LHCN-M2 (cell line): ENCODE measurements at regions not wholly inside any gene's neighbourhood (a gene's known extent, or its start where the extent isn't known, plus 50 kb on each side); places are given as distances from the start of the nearest gene placed in this dataset.
"Not testable (repeated sequence)": the region's sequence is repeated elsewhere in the genome, so short reads cannot be mapped to it uniquely, and the experiment has no call there.

ENCODE experiments used
- DNase-seq: peaks from one replicate; pipeline ENCODE4 v3.0.0-alpha.2; 2012; ENCODE audit warnings: low read depth

- no peak for DNase-seq
These were observed 737.2 kb upstream of the GJE1 start for GRCh38 chr6:141395443-141396008.

GRCh38 chr6:141394565-141395051 lies 738.1 kb upstream of the GJE1 start:
- DNase-seq, result no peak

- no peak for DNase-seq
These were observed 738.6 kb upstream of the GJE1 start for GRCh38 chr6:141394125-141394536.

- DNase-seq, result no peak
These were observed 739.2 kb upstream of the GJE1 start for GRCh38 chr6:141393405-141394124.

GRCh38 chr6:141391135-141391534 lies 741.6 kb upstream of the GJE1 start:
- not testable (repeated sequence) for DNase-seq

GRCh38 chr6:141388666-141389065 lies 744.1 kb upstream of the GJE1 start:
- no peak for DNase-seq

GRCh38 chr6:141370438-141370837 lies 762.3 kb upstream of the GJE1 start:
- no peak for DNase-seq

- DNase-seq, result not testable (repeated sequence)
These were observed 765.9 kb upstream of the GJE1 start for GRCh38 chr6:141366796-141367195.

- DNase-seq, result no peak
These were observed 768.0 kb upstream of the GJE1 start for GRCh38 chr6:141364694-141365093.

- DNase-seq, result no peak
These were observed 768.5 kb upstream of the GJE1 start for GRCh38 chr6:141364232-141364631.

- no peak for DNase-seq
These were observed 771.2 kb upstream of the GJE1 start for GRCh38 chr6:141361559-141361958.

- no peak for DNase-seq
These were observed 772.8 kb upstream of the GJE1 start for GRCh38 chr6:141359953-141360352.

GRCh38 chr6:141354191-141354955 lies 778.4 kb upstream of the GJE1 start:
- no peak for DNase-seq

- no peak for DNase-seq
These were observed 781.0 kb upstream of the GJE1 start for GRCh38 chr6:141351721-141352120.

- no peak for DNase-seq
These were observed 783.0 kb upstream of the GJE1 start for GRCh38 chr6:141349710-141350109.

- no peak for DNase-seq
These were observed 784.7 kb upstream of the GJE1 start for GRCh38 chr6:141347906-141348492.

- DNase-seq, result no peak
These were observed 785.6 kb upstream of the GJE1 start for GRCh38 chr6:141347086-141347485.

- no peak for DNase-seq
These were observed 786.2 kb upstream of the GJE1 start for GRCh38 chr6:141346535-141346934.

- DNase-seq, result no peak
These were observed 795.5 kb upstream of the GJE1 start for GRCh38 chr6:141337191-141337590.

- DNase-seq, result no peak
These were observed 797.0 kb upstream of the GJE1 start for GRCh38 chr6:141335477-141336273.

GRCh38 chr6:141326925-141327324 lies 805.8 kb upstream of the GJE1 start:
- DNase-seq, result peak; percentile 27
